HG02884 (cell line): ENCODE measurements at regions not wholly inside any gene's neighbourhood (a gene's known extent, or its start where the extent isn't known, plus 50 kb on each side); places are given as distances from the start of the nearest gene placed in this dataset.
"Not testable (repeated sequence)": the region's sequence is repeated elsewhere in the genome, so short reads cannot be mapped to it uniquely, and the experiment has no call there.

Experiments used
- ATAC-seq: cut with Tn5 transposase; IDR thresholded peaks from one replicate; pipeline ENCODE4 v1.9.1; 2021; ENCODE audit warnings: mild to moderate bottlenecking, moderate library complexity; ENCODE audit not compliant: unreplicated experiment

- no peak for ATAC-seq
Measured at GRCh38 chrX:56125946-56126345, 106.2 kb upstream of the KLF8 start.

GRCh38 chrX:56130031-56130430 is 102.1 kb upstream of the KLF8 start:
- no peak for ATAC-seq

GRCh38 chrX:56130436-56130835 is 101.7 kb upstream of the KLF8 start:
- ATAC-seq: no peak

GRCh38 chrX:56164135-56164534 is 68.0 kb upstream of the KLF8 start:
- ATAC-seq: not testable (repeated sequence)
